ENCODE measurements at regions not wholly inside any gene's neighbourhood (a gene's known extent, or its start where the extent isn't known, plus 50 kb on each side); places are given as distances from the start of the nearest gene placed in this dataset.

GRCh38 chr14:80325688-80326087 is 114.4 kb upstream of the DIO2 start:
- TF ChIP-seq SIN3A (IDR thresholded peaks at IDR 0.05; ENCODE audit: borderline replicate concordance, insufficient read depth, low read length) (no peak), FOXP2 (optimal IDR thresholded peaks at IDR 0.05; ENCODE audit: borderline replicate concordance, extremely low read depth, extremely low read length, insufficient read depth) (no peak), REST (IDR thresholded peaks at IDR 0.05; ENCODE audit: insufficient read depth in 1 of 2, low read depth in 2 of 2, low read length in 2 of 2) (no peak), TAF1 (IDR thresholded peaks at IDR 0.05; ENCODE audit: borderline replicate concordance, insufficient read depth, low read length) (no peak), POLR2AphosphoS5 (IDR thresholded peaks at IDR 0.05; ENCODE audit: low read depth, low read length) (no peak)

GRCh38 chr14:80325112-80325511 is 113.8 kb upstream of the DIO2 start:
- TF ChIP-seq TAF1 (IDR thresholded peaks at IDR 0.05; ENCODE audit: borderline replicate concordance, insufficient read depth, low read length) (no peak), POLR2AphosphoS5 (IDR thresholded peaks at IDR 0.05; ENCODE audit: low read depth, low read length) (no peak), SIN3A (IDR thresholded peaks at IDR 0.05; ENCODE audit: borderline replicate concordance, insufficient read depth, low read length) (no peak), FOXP2 (optimal IDR thresholded peaks at IDR 0.05; ENCODE audit: borderline replicate concordance, extremely low read depth, extremely low read length, insufficient read depth) (no peak), REST (IDR thresholded peaks at IDR 0.05; ENCODE audit: insufficient read depth in 1 of 2, low read depth in 2 of 2, low read length in 2 of 2) (no peak)

- TF ChIP-seq TAF1 (IDR thresholded peaks at IDR 0.05; ENCODE audit: borderline replicate concordance, insufficient read depth, low read length), result no peak
- TF ChIP-seq FOXP2 (optimal IDR thresholded peaks at IDR 0.05; ENCODE audit: borderline replicate concordance, extremely low read depth, extremely low read length, insufficient read depth), result no peak
- no peak for TF ChIP-seq SIN3A (IDR thresholded peaks at IDR 0.05; ENCODE audit: borderline replicate concordance, insufficient read depth, low read length)
- no peak for TF ChIP-seq REST (IDR thresholded peaks at IDR 0.05; ENCODE audit: insufficient read depth in 1 of 2, low read depth in 2 of 2, low read length in 2 of 2)
- TF ChIP-seq POLR2AphosphoS5 (IDR thresholded peaks at IDR 0.05; ENCODE audit: low read depth, low read length), result no peak
Measured at GRCh38 chr14:80324649-80325048, 113.3 kb upstream of the DIO2 start.

GRCh38 chr14:80323038-80323665 is 111.8 kb upstream of the DIO2 start:
- TF ChIP-seq POLR2AphosphoS5 (IDR thresholded peaks at IDR 0.05; ENCODE audit: low read depth, low read length), result no peak
- no peak for TF ChIP-seq FOXP2 (optimal IDR thresholded peaks at IDR 0.05; ENCODE audit: borderline replicate concordance, extremely low read depth, extremely low read length, insufficient read depth)
- no peak for TF ChIP-seq REST (IDR thresholded peaks at IDR 0.05; ENCODE audit: insufficient read depth in 1 of 2, low read depth in 2 of 2, low read length in 2 of 2)
- no peak for TF ChIP-seq TAF1 (IDR thresholded peaks at IDR 0.05; ENCODE audit: borderline replicate concordance, insufficient read depth, low read length)
- TF ChIP-seq SIN3A (IDR thresholded peaks at IDR 0.05; ENCODE audit: borderline replicate concordance, insufficient read depth, low read length), result no peak

Data from PFSK-1 (cell line).